ENCODE measurements at regions not wholly inside any gene's neighbourhood (a gene's known extent, or its start where the extent isn't known, plus 50 kb on each side); places are given as distances from the start of the nearest gene placed in this dataset.

DNA sequence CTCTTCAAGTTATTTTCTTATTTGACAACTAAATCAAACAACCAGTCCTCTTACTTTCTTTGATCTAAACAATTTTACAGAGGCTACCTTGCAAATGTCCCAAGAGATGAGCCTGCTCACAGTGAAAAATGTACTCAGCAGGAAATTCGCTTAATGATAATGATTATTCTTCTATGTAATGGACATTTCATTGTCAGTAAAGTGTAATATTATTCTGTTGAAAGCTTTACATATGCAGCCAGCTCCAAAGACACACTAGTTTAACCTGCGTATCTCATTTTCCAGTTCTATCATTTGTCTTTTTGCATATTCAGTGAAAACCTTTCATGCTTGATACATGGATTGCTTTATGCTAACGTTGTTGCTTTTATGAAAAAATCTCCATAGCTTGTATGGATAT is 758.7 kb upstream of the ZNF608 start:
- no peak for DNase-seq (ENCODE audit: low read depth)

DNA sequence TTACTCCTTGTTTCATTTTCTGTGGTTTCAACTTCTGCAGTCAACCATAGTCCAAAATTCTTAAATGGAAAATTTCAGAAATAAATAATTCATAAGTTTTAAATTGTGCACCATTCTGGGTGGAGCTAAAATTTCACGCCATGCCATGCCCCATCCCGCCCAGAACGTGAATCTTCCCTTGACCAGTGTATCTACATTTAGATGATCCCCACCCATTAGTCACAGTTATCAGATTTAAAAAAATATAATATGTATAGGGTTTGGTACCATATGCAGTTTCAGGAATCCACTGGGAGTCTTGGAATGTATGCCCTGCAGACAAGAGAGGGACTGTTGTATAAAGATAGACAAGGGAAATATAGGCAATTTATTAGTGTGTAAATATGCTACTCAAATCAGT is 759.7 kb upstream of the ZNF608 start:
- DNase-seq (ENCODE audit: low read depth): no peak

DNA sequence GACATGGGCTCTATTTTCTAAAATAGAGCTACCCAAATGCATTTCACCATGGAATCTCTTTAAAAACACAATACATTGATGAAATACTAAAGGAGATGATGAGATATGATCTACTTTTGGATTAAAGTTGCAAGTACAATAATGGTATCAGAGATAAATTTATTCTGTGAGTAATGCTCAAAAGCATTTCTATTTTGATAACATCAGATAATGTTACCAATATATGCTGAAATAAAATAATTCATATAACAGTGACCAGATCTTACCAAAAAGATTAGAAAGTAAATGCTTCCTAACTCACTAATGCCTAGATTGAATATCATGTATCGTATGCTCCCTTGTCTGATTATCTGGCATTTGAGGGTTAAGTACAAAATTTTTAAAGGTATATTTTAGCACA is 761.8 kb upstream of the ZNF608 start:
- DNase-seq (ENCODE audit: low read depth): no peak

DNA sequence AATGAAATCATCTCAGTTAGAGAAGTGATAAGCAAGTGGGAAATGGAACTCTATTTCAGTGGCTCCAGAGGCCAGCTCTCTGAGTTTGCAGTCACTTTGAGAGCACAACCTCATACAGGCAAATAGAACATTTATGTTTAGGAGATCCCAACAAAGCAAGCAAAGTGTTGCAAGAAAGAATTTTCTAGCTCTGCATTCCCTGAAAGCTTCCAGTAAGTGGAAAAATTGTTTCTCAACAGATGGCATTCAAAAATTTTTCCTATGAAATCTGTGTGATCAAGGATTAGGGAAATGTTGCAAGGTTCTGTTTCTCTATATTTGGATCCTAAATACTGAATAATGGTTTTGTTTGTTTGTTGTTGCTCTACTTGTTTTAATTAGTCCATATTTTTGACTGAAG is 764.2 kb upstream of the ZNF608 start:
- no peak for DNase-seq (ENCODE audit: low read depth)

DNA sequence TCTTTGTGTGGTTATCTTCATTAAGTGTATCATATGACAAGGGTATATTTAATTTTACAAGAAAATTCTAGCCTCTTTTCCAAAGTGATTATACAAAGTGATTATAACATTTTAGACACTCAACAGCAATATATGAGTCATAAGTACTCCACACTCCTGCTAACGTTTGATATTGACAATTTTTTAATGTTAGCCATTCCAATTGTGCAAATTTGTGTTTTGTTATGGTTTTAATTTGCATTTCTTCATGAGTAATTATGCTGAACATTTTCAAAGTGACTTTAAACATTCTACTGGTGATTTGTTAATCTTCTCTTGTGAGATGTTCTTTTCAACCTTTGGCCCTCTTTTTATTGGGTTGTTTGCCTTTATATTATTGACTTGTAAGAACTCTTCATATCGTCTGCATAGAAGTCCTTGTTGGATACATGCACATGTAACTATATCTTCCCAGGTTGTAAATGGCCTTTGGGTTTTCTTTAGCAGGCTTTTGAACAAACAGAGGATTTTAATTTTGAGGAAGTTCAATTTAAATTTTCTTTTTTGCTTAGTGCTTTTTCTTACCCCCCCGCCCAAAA is 771.6 kb upstream of the ZNF608 start:
- no peak for DNase-seq (ENCODE audit: low read depth)

DNA sequence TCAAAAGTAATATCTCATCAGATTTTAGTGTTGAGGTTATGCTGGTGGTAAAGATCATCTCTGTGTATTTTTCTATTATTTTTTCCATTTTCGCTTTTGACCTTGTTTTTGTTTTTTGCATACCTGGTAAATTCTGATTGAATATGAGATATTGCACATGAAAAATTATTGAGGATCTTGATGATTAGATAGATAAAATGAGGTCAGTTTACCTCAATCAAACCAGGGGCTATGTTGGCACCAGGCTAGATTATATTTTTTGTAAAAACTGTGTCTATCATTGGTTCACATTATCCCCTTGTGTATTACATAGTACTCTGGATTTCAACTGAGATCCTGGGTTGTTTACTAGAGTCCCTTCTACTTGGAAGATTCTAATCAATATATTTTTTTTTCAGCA is 774.9 kb upstream of the ZNF608 start:
- no peak for DNase-seq (ENCODE audit: low read depth)

DNA sequence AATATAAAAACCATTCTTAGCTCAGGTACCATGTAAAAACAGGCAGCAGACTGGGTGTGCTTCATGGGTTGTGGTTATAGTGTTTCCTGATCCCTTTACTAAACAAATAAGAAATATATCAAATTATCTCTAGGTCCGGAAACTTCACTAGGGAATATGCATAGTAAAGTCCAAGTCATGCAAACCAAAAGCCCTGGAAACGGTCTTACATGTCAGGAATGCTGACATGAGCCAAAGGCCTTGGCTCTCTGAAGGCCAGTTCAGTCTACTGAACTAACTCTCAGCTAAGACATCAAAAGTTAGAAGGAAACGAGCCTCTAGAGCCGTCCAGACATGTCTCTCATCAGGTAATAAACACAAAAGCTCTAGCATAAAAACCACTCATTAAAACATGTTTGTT is 778.9 kb upstream of the ZNF608 start:
- no peak for DNase-seq (ENCODE audit: low read depth)

DNA sequence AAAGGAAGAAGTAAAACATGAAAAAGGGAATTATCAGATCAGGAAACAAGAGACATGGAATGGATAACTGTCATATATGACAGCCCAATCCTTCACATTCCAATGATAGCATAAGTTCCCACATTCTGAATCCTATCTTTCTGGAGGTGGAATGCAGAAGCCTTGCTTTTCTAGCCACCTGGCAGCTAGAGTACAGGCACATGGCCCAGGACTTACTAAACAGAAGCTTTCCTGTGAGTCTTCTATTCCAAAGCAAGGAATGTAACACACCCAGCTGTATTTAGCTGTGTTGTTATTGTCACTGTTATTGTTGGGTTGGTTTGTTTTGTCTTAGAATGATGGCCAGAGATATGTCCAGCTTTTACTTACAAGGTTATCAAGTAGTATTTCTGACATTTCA is 780.5 kb upstream of the ZNF608 start:
- DNase-seq (ENCODE audit: low read depth): no peak

DNA sequence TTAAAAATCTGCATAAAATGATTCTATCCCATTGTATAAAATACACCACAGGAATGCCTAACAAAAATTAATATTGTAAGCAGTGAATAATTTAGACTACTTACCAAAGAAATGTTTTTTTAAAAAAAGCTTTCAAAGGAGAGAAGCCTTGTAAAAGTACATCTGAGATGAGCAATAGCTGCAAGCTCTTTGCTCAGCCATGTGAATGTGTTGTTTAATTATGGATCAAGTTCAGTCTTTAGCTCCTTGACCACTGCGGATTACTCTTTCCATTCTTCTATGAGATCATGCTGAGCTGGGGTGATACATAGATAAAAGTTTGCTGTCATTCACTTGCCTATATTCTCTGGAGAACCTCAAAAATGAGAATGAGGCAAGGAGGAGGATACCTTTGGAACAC is 782.4 kb upstream of the ZNF608 start:
- no peak for DNase-seq (ENCODE audit: low read depth)

DNA sequence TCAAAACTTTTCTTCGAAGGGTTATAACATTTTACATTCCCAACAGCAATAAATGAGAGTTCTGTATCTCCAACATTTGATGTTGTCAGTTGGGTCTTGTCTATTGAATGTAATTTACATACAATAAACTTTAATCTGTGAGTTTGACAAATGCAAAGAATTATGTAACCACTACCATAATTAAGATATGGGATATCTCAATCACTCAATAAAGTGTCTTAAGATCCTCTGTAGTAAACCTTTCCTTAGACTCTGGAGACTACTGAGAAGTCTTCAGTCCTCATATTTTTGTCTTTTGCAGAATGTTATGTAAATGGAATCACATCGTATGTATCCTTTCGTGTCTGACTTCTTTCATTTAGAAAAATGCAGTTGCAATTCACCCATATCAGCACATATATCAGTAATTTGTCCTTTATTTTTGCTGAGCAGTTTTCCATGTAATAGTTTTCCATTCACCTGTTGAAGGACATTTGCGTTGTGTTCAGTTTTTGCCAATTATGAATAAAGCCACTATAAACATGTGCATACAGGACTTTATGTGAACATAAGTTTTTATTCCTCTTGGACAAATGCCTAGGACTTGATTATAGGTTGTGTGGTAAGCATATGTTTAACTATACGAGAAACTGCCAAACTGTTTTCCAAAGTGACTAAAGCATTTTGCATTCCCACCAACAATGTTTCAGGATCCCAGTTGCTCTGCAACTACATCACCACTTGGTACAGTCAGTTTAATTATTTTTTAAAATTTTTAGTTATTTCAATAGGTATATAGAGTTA is 784.6 kb upstream of the ZNF608 start:
- DNase-seq (ENCODE audit: low read depth): no peak

DNA sequence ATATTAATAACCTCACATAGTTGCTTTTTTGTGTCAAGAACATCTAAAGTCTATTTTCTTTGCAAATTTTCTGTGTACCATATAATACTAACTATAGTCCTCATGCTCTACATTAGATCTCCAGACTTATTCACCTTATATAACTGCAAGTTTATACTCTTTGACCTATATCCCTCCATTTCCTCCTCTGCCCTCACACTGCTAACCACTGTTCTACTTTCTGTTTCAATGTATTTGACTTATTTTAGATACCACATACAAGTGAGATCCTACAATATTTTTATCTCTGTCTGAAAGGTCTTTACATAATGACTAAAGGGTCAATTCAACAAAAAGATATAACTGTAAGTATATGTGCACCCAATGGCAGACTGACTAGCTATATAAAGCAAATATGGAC is 789.7 kb upstream of the ZNF608 start:
- DNase-seq (ENCODE audit: low read depth): no peak

DNA sequence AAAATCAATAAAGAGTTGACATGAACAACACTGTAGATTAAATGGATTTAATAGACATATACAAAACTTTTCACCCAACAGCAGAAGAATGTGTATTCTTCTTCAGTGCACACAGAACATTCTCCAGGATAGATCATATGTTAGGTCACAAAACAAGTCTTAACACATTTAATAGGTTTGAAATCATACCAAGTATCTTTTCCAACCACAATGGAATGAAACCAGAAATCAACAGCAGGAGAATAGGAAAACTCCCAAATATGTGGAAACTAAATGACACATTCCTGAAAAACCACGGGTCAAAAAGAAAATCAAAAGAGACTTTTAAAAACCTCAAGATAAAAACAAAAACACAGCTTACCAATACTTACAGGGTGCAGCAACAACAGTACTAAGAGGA is 790.1 kb upstream of the ZNF608 start:
- DNase-seq (ENCODE audit: low read depth): no peak

DNA sequence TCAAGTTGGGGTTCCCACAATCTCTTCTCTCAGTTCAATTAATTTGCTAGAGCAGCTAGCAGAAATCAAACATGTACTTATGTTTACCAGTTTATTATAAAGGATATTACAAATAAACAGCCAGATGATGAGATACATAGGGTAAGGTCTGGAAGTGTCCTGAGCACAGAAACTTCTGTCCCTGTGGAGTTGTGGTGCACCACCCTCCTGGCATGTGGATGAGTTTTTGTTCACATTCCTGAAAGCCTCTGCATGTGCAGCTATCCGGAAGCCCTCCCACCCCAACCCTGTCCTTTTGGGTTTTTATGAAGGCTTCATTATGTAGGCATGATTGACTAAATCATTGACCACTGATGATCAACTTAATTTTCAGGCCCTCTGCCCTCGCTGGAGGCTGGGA is 791.2 kb upstream of the ZNF608 start:
- no peak for DNase-seq (ENCODE audit: low read depth)

DNA sequence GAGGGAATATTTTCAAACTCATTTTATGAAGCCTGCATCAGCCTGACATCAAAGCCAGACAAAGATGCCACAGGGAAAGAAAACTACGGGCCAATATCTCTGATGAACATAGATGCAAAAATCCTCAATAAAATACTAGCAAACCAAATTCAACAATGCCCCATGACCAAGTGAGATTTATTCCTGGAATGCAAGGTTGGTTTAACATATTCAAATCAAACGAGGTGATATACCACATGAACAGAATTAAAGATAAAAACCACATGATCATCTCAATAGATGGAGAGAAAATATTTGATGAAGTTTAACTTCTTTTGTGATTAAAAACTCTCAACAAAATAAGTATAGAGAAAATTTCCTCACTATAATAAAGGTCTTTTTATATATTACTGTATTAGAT is 792.0 kb upstream of the ZNF608 start:
- no peak for DNase-seq (ENCODE audit: low read depth)

DNA sequence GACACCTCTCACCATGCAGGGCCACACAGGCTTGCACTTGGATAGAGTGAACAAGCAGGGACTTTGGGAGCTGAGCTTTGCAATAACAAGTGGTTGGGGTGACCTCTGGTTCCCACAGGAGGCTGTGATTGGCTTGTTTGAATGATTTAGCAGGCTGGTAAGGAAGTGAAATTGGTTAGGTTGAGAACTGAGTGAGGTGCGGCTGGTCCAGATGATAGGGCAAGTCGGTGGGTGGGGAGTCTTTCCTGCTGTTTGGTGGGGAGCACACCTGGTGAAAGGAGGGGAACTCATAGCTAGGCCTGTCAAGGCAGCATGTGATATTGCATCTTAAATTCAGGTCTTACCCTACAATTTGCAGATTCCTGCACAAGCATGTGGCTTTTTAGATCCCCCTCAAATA is 794.6 kb upstream of the ZNF608 start:
- no peak for DNase-seq (ENCODE audit: low read depth)

DNA sequence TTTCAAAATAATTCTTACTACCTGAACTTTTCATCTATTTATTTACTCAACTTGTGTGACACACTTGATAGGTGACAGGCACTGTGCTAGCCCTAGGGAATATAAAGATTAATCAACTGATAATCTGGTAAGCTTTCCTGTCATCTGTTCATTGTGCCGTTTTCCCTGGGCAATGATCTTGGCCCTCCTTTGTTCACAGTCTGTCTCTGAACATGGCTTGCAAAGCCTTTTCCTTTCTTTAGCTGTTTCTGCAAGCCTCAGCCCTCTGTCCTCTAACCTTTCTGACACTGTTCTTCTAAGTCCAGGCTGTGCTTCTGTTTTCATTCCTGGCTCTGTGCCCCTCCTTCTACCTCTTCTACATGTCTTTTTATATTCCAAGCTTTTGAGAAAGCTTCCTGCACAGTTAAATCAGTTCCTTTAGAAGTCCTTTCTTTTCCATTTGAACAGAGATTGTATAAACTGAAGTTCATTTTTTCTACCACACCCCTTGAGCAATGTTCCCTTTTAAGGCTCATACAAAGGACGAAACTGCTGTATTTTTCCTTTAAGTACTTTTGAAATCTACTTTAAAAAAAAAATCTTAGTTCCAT is 803.0 kb upstream of the ZNF608 start:
- DNase-seq (ENCODE audit: low read depth): no peak

DNA sequence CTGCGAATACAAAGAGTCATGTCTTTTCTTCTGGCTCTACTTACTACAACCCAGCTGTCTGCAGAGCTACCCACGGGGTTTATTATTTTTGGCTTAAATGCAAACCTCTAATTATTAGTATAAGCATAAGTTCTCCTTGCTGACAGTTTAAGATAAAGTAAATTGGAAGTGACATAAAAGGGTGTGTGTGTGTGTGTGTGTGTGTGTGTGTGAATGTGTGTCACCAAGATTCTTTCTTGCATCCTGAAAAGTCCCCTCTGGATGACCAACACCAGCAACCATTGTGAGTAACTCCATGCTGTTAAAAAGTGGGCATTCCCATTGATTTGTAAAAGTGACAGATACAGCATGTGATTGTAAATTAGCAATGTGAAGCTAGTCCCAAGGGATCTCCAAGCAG is 803.8 kb upstream of the ZNF608 start:
- DNase-seq (ENCODE audit: low read depth): no peak

DNA sequence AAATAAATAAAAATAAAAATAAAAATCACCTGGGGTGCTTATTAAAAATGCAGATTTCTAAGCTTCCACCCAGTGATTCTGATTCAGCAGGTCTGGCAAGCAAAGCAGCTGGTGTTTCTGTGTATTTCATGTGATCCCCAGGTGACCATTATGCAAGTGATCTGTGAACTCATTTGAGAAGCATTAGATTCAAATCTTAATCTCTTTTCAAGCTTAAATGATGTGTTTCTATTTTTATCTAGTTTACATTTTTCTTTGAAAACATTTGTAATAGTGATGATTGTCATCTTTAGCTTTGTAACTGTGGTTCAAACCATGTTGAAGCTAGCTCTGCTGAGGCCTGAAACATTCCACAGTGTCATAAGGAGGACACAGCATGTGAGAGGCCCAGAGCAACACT is 804.8 kb upstream of the ZNF608 start:
- DNase-seq (ENCODE audit: low read depth): no peak

DNA sequence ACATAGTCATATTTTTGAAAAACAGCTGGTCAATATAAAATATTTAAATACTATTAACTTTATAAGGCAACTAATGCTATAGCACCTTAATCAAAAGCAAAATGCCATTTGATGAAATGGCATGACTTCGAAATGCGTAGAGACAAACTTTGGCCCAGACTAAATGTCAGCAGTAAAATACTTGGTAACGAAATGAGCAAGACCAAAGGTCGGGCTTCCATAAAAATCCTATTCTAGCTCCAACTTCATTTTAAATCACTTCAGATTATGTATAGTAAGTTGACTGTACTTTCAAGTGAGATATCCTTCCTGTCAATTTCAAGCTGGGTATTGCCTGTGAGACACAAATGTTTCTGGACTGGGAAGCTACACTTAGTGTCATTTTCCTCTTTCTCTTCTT is 805.4 kb upstream of the ZNF608 start:
- no peak for DNase-seq (ENCODE audit: low read depth)

DNA sequence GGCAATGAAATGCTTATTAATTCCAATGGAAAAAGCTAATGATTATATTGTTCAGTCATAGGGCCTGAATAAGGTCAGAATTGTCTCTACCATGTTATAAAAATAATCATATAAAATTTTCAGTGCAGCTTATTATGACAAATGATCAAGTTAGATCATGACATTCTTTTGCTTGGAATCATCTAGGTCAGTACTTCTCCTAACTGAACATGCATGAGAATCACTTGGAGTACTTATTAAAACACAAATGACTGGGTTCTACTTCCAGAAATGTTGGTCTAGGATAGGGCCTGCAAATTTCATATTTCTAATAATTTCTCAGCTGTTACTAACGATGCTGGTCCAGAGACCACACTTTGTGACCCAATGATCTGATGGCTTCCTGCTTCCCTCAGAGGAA is 806.0 kb upstream of the ZNF608 start:
- DNase-seq (ENCODE audit: low read depth): no peak

DNA sequence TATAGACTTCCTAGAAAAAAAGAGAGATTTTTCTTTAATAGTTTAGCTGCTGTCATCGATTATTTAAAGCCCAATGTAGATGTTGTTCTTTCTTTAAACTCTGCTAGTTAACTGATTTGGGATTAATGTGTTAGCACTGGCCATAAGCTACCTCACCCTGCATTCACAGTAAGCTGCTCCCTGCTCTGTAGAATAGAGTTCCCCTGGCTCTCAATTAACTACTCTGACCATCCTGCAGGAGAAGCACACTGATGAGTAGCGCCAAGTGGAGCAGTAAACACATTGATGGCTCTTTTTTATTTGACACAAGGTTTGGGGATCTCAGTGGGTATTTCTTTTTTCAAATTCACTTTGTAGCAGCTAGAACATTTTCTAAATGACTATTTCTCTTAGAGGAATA is 807.9 kb upstream of the ZNF608 start:
- no peak for DNase-seq (ENCODE audit: low read depth)

DNA sequence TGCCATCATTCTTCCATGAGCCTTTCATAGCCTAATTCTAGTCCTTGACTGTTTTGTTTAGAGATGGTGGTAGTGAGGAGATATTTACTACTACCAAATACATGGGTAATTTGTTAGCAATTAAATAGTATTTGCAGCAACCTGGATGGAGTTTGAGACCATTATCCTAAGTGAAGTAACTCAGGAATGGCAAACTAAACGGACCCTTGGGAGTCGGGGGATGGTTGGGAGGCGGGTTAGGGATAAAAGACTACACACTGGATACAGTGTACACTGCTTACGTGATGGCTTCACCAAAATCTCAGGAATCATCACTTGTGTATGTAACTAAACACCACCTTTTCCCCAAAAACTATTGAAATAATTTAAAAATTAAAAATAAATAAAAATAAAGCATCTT is 809.2 kb upstream of the ZNF608 start:
- no peak for DNase-seq (ENCODE audit: low read depth)

DNA sequence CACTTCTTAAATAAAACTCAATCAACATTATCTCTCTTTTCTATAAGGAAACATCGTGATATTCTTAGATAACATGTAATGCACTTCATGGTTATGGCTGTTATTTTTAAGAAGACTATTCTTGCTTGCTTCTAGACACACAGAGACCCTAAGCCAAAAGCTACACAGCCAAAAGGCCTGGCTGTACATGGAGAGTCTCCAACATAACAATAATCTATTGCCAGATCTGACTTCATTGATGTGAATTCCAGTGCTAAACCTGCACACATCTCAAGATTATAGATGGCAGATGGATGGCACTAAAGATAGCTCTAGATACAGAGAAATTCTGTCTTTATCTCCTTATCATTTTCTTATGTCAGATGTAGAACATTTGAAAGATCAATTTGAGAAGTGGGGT is 811.6 kb upstream of the ZNF608 start:
- no peak for DNase-seq (ENCODE audit: low read depth)

DNA sequence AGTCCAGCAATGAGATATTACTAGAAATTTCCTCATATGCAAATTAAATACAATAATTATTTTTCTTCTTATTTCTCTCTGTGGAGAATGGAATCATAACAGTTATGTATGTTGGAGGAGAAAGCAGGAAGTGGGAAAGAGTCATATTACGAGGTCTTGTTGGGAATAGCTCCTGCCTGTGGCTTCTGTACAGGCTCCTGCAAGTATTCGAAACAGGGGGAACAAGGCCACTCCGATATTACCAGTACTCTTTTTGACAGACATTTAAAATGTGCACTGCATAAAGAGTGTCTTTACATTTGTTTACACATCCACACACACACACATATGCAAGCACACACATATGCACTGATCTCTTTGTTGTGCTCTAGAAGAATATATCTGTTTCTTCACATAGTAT is 812.0 kb upstream of the ZNF608 start:
- no peak for DNase-seq (ENCODE audit: low read depth)

Data from activated T-helper 9 cell treated with anti-CD3 and anti-CD28 coated beads, Interleukin-2, amount 50 U/mL, for 16 hours (primary cell).